Neural crest cell (in vitro differentiated cells): ENCODE measurements at regions not wholly inside any gene's neighbourhood (a gene's known extent, or its start where the extent isn't known, plus 50 kb on each side); places are given as distances from the start of the nearest gene placed in this dataset.

Experiments
- DNase-seq: peaks from one replicate; pipeline ENCODE4 v3.0.0; 2021; ENCODE audit warnings: low read depth, mixed read lengths, low spot score
- H3K27ac Mint-ChIP-seq: one replicate; pipeline ENCODE4 v1.8.0; 2021; ENCODE audit warnings: mild to moderate bottlenecking, mixed read lengths; ENCODE audit not compliant: unreplicated experiment
- H3K27me3 Mint-ChIP-seq: 2 replicates; pipeline ENCODE4 v1.8.0; 2021; ENCODE audit warnings: low read depth, mild to moderate bottlenecking, mixed read lengths
- H3K36me3 Mint-ChIP-seq: 2 replicates; pipeline ENCODE4 v1.8.0; 2021; ENCODE audit warnings: low read depth, mild to moderate bottlenecking, mixed read lengths
- H3K4me1 Mint-ChIP-seq: 2 replicates; pipeline ENCODE4 v1.8.0; 2021; ENCODE audit warnings: mixed read lengths
- H3K4me3 Mint-ChIP-seq: one replicate; pipeline ENCODE4 v1.8.0; 2021; ENCODE audit warnings: mild to moderate bottlenecking, mixed read lengths
- H3K9me3 Mint-ChIP-seq: 2 replicates; pipeline ENCODE4 v1.8.0; 2021; ENCODE audit warnings: mixed read lengths
- CTCF ChIP-seq: fragments of 200-600 bp; sonication (generic); conservative IDR thresholded peaks from 2 replicates; pipeline ENCODE4 v1.5.0; 2021; ENCODE audit warnings: antibody characterized with exemption, mild to moderate bottlenecking

- no peaks in the 10 kb centered on the region for H3K9me3 Mint-ChIP-seq
Observed at GRCh38 chr2:57160976-57161375, 885.6 kb upstream of the VRK2 start.

GRCh38 chr2:57177176-57177575 is 869.4 kb upstream of the VRK2 start:
- peaks cover 3% of the 10 kb centered on the region for H3K9me3 Mint-ChIP-seq
- no peak overlapping the region for H3K27ac Mint-ChIP-seq
- DNase-seq: no peak
- H3K36me3 Mint-ChIP-seq: no peaks in the 10 kb centered on the region
- no peak for TF ChIP-seq CTCF
- H3K4me1 Mint-ChIP-seq: no peaks in the 10 kb centered on the region
- no peak overlapping the region for H3K4me3 Mint-ChIP-seq
- no peaks in the 10 kb centered on the region for H3K27me3 Mint-ChIP-seq

More at GRCh38 chr2:57160976-57161375, 885.6 kb upstream of the VRK2 start:
- Mint-ChIP-seq H3K4me3 (no peak overlapping the region), H3K36me3 (no peaks in the 10 kb centered on the region), H3K4me1 (no peaks in the 10 kb centered on the region), H3K27me3 (no peaks in the 10 kb centered on the region), H3K27ac (no peak overlapping the region)
- DNase-seq: no peak
- TF ChIP-seq CTCF: no peak

GRCh38 chr2:57180042-57180567 is 866.5 kb upstream of the VRK2 start:
- Mint-ChIP-seq H3K4me3 (no peak overlapping the region), H3K4me1 (no peaks in the 10 kb centered on the region), H3K9me3 (no peaks in the 10 kb centered on the region), H3K36me3 (no peaks in the 10 kb centered on the region), H3K27ac (no peak overlapping the region), H3K27me3 (no peaks in the 10 kb centered on the region)
- DNase-seq: no peak
- TF ChIP-seq CTCF: no peak

GRCh38 chr2:57180678-57181077 is 865.9 kb upstream of the VRK2 start:
- Mint-ChIP-seq H3K4me3 (no peak overlapping the region), H3K36me3 (no peaks in the 10 kb centered on the region), H3K9me3 (no peaks in the 10 kb centered on the region), H3K27me3 (no peaks in the 10 kb centered on the region), H3K4me1 (no peaks in the 10 kb centered on the region), H3K27ac (no peak overlapping the region)
- no peak for TF ChIP-seq CTCF
- no peak for DNase-seq

GRCh38 chr2:57181315-57182038 is 865.1 kb upstream of the VRK2 start:
- no peak for TF ChIP-seq CTCF
- no peaks in the 10 kb centered on the region for H3K4me1 Mint-ChIP-seq
- H3K27me3 Mint-ChIP-seq: no peaks in the 10 kb centered on the region
- H3K36me3 Mint-ChIP-seq: no peaks in the 10 kb centered on the region
- H3K27ac Mint-ChIP-seq: no peak overlapping the region
- H3K4me3 Mint-ChIP-seq: no peak overlapping the region
- no peak for DNase-seq
- H3K9me3 Mint-ChIP-seq: no peaks in the 10 kb centered on the region
